ENCODE measurements at regions not wholly inside any gene's neighbourhood (a gene's known extent, or its start where the extent isn't known, plus 50 kb on each side); places are given as distances from the start of the nearest gene placed in this dataset.

DNA sequence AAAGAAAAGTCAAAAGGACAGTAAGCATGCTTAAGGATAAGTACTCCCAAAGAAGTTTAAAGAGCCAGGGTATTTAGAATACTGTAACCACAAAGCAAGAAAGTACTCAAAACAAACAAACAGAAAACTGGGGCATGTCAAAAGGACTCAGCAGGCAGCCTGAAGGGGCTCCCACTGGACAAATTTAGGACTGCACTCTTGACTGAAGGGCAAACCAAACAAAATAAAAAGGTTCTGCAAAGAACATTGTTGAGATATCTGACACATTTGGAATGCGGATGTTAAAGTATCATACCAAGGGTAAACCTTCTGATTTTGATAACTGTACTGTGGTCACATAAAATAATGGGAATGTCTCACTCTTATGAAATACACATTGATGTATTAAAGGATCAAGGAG lies 157.4 kb downstream of the TNFSF13B start:
- Histone ChIP-seq H3K36me3 (ENCODE audit: low read depth, low read length) (no peaks in the 10 kb centered on the region), H3K4me2 (ENCODE audit: low read length) (no peak overlapping the region), H3K4me1 (ENCODE audit: insufficient read depth, low read length) (no peaks in the 10 kb centered on the region), H3K27me3 (ENCODE audit: low read length) (peaks cover 7% of the 10 kb centered on the region), H4K20me1 (ENCODE audit: low read length) (no peaks in the 10 kb centered on the region), H3K4me3 (ENCODE audit: low read length) (no peak overlapping the region), H2AFZ (ENCODE audit: low read length) (no peak overlapping the region), H3K9me2 (replicated peaks; ENCODE audit: low read length) (no peaks in the 10 kb centered on the region), H3K9me3 (ENCODE audit: low read length) (no peaks in the 10 kb centered on the region), H3K79me2 (ENCODE audit: low read length) (no peaks in the 10 kb centered on the region), H3K27ac (ENCODE audit: low read length) (no peak overlapping the region), H3K9ac (ENCODE audit: low read length) (no peak overlapping the region), H3F3A (ENCODE audit: low read length, unreplicated experiment) (no peaks in the 10 kb centered on the region)
- TF ChIP-seq EZH2phosphoT487 (IDR thresholded peaks at IDR 0.05; ENCODE audit: borderline replicate concordance, low read length), result no peak
- no peak for TF ChIP-seq EZH2 (IDR thresholded peaks at IDR 0.05; ENCODE audit: low read length, unreplicated experiment)
- TF ChIP-seq, protein P1, sequence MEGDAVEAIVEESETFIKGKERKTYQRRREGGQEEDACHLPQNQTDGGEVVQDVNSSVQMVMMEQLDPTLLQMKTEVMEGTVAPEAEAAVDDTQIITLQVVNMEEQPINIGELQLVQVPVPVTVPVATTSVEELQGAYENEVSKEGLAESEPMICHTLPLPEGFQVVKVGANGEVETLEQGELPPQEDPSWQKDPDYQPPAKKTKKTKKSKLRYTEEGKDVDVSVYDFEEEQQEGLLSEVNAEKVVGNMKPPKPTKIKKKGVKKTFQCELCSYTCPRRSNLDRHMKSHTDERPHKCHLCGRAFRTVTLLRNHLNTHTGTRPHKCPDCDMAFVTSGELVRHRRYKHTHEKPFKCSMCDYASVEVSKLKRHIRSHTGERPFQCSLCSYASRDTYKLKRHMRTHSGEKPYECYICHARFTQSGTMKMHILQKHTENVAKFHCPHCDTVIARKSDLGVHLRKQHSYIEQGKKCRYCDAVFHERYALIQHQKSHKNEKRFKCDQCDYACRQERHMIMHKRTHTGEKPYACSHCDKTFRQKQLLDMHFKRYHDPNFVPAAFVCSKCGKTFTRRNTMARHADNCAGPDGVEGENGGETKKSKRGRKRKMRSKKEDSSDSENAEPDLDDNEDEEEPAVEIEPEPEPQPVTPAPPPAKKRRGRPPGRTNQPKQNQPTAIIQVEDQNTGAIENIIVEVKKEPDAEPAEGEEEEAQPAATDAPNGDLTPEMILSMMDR (conservative IDR thresholded peaks at IDR 0.05; ENCODE audit: low read depth, low read length), result no peak
- POLR2A ChIA-PET (ENCODE audit: unreplicated experiment), result no interaction called here
- CTCF ChIA-PET, result no interaction called here
- no TSS peak for BruUV-seq (replicated peaks)
- intact Hi-C loops (cut with micrococcal nuclease), result no loop called here
- no peak for DNase-seq
- no peak for ATAC-seq

DNA sequence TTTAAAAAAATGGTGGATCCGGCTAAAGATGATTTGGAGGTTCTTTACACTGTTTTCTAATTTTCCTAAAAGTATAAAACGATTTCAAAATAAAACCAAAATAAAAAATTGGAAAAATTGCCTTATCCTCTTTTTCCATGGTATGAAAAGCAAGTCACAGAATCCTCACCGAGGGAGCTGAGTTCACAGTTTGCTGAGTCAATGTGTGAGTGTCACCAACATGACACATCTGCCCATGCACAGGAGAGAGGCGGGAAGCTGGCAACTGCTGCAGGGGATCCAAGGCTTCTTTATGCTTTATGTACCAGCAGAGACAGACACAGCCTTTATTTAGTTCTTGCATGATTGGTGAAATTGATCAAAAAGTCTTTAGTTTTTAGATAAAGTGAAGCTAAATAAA lies 157.8 kb downstream of the TNFSF13B start:
- H3K27ac ChIP-seq (ENCODE audit: low read length), result no peak overlapping the region
- H3K79me2 ChIP-seq (ENCODE audit: low read length), result no peaks in the 10 kb centered on the region
- BruUV-seq (replicated peaks), result no TSS peak
- DNase-seq (peak; percentile 7), ATAC-seq (no peak)
- H3K27me3 ChIP-seq (ENCODE audit: low read length), result peaks cover 7% of the 10 kb centered on the region
- H3K4me2 ChIP-seq (ENCODE audit: low read length), result no peak overlapping the region
- H3K9me3 ChIP-seq (ENCODE audit: low read length), result no peaks in the 10 kb centered on the region
- H2AFZ ChIP-seq (ENCODE audit: low read length), result no peak overlapping the region
- H3K4me1 ChIP-seq (ENCODE audit: insufficient read depth, low read length), result no peaks in the 10 kb centered on the region
- H3K9me2 ChIP-seq (replicated peaks; ENCODE audit: low read length), result no peaks in the 10 kb centered on the region
- H4K20me1 ChIP-seq (ENCODE audit: low read length), result no peaks in the 10 kb centered on the region
- POLR2A ChIA-PET (ENCODE audit: unreplicated experiment), result no interaction called here
- H3K9ac ChIP-seq (ENCODE audit: low read length), result no peak overlapping the region
- no peaks in the 10 kb centered on the region for H3K36me3 ChIP-seq (ENCODE audit: low read depth, low read length)
- TF ChIP-seq, protein P1 (conservative IDR thresholded peaks at IDR 0.05; ENCODE audit: low read depth, low read length), result no peak
- TF ChIP-seq EZH2phosphoT487 (IDR thresholded peaks at IDR 0.05; ENCODE audit: borderline replicate concordance, low read length), result no peak
- no peak for TF ChIP-seq EZH2 (IDR thresholded peaks at IDR 0.05; ENCODE audit: low read length, unreplicated experiment)
- intact Hi-C loops (cut with micrococcal nuclease), result no loop called here
- no peak overlapping the region for H3K4me3 ChIP-seq (ENCODE audit: low read length)
- CTCF ChIA-PET, result no interaction called here
- no peaks in the 10 kb centered on the region for H3F3A ChIP-seq (ENCODE audit: low read length, unreplicated experiment)

DNA sequence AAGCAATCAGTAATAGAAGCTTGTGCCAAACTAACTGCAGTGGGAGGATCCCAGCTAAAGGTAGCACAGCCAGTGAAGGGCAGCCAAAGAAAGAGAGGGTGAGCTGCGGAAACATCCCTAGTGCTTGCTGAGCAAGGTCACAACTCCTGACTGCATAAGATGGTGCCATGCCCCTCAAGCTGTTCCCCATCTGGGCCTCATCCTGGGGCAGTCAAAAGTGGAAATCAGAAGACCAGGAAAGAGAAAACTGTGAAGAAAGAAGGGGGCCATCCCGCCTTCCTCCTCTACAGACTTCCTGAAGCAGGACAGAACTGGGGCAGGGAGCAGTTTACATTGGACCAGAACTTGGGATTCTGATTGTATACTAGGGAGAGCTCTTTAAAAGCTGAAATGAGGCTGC lies 159.2 kb downstream of the TNFSF13B start:
- TF ChIP-seq EZH2phosphoT487 (IDR thresholded peaks at IDR 0.05; ENCODE audit: borderline replicate concordance, low read length) (no peak), EZH2 (IDR thresholded peaks at IDR 0.05; ENCODE audit: low read length, unreplicated experiment) (no peak)
- TF ChIP-seq, protein P1 (conservative IDR thresholded peaks at IDR 0.05; ENCODE audit: low read depth, low read length), result no peak
- no peaks in the 10 kb centered on the region for H3K36me3 ChIP-seq (ENCODE audit: low read depth, low read length)
- H3K27ac ChIP-seq (ENCODE audit: low read length), result no peak overlapping the region
- H3K79me2 ChIP-seq (ENCODE audit: low read length), result no peaks in the 10 kb centered on the region
- no peaks in the 10 kb centered on the region for H4K20me1 ChIP-seq (ENCODE audit: low read length)
- no peaks in the 10 kb centered on the region for H3K9me2 ChIP-seq (replicated peaks; ENCODE audit: low read length)
- no peaks in the 10 kb centered on the region for H3K9me3 ChIP-seq (ENCODE audit: low read length)
- H3K4me2 ChIP-seq (ENCODE audit: low read length), result no peak overlapping the region
- no TSS peak for BruUV-seq (replicated peaks)
- CTCF ChIA-PET, result no interaction called here
- ATAC-seq, result no peak
- H3K9ac ChIP-seq (ENCODE audit: low read length), result no peak overlapping the region
- peaks cover 7% of the 10 kb centered on the region for H3K27me3 ChIP-seq (ENCODE audit: low read length)
- no peaks in the 10 kb centered on the region for H3F3A ChIP-seq (ENCODE audit: low read length, unreplicated experiment)
- intact Hi-C loops (cut with micrococcal nuclease), result no loop called here
- DNase-seq, result no peak
- POLR2A ChIA-PET (ENCODE audit: unreplicated experiment), result no interaction called here
- H2AFZ ChIP-seq (ENCODE audit: low read length), result no peak overlapping the region
- H3K4me1 ChIP-seq (ENCODE audit: insufficient read depth, low read length), result no peaks in the 10 kb centered on the region
- H3K4me3 ChIP-seq (ENCODE audit: low read length), result no peak overlapping the region
